K562 (cell line): ENCODE measurements at regions not wholly inside any gene's neighbourhood (a gene's known extent, or its start where the extent isn't known, plus 50 kb on each side); places are given as distances from the start of the nearest gene placed in this dataset.

Experiments used
- ARNT ChIP-seq, 2 experiments: fragments of 450-650 bp; IDR thresholded peaks; 2 replicates each; pipeline ENCODE4 v1.6.1; 2016; ENCODE audit warnings: mild to moderate bottlenecking in 1 of 2
- BCL6 ChIP-seq: fragments of 250-450 bp; sonication (Bioruptor Pico); IDR thresholded peaks from 2 replicates; pipeline ENCODE4 v1.4.0; 2020
- CREB3 ChIP-seq: fragments of 450-650 bp; conservative IDR thresholded peaks from 2 replicates; pipeline ENCODE4 v1.6.1; 2016; ENCODE audit warnings: missing genetic modification characterization, low read depth, mild to moderate bottlenecking, missing compliant biosample characterization, moderate library complexity
- DMBX1 ChIP-seq: fragments of 250-450 bp; sonication (Bioruptor Pico); IDR thresholded peaks from 2 replicates; pipeline ENCODE4 v1.8.0; 2022; ENCODE audit warnings: inconsistent platforms, mild to moderate bottlenecking, moderate library complexity, borderline replicate concordance
- E2F4 ChIP-seq: sonication (generic); formaldehyde crosslinking; IDR thresholded peaks from 2 replicates; pipeline ENCODE4 v1.8.0; 2022; ENCODE audit warnings: mild to moderate bottlenecking, low read depth, missing genetic modification reagents
- GTF2E2 ChIP-seq: fragments of 200-800 bp; sonication (Bioruptor generic); IDR thresholded peaks from 2 replicates; pipeline ENCODE4 v1.6.1; 2016; ENCODE audit warnings: missing genetic modification characterization, missing compliant biosample characterization
- HINFP ChIP-seq: fragments of 450-650 bp; conservative IDR thresholded peaks from 2 replicates; pipeline ENCODE4 v1.6.1; 2016; ENCODE audit warnings: missing genetic modification characterization, low read depth, mild to moderate bottlenecking, control low read depth, missing compliant biosample characterization
- HNRNPL ChIP-seq: fragments of 200-400 bp; formaldehyde crosslinking; IDR thresholded peaks from 2 replicates; pipeline ENCODE4 v1.6.1; 2017; ENCODE audit warnings: low read depth, mild to moderate bottlenecking, low read length
- PHB ChIP-seq: fragments of 250-450 bp; sonication (Bioruptor Pico); IDR thresholded peaks from 2 replicates; pipeline ENCODE4 v1.5.0; 2021
- SRF ChIP-seq, 2 experiments: fragments of 250-450, 450-650 bp in 1 of 2; sonication (Bioruptor Pico) in 1 of 2; sonication (generic) in 1 of 2; formaldehyde crosslinking; IDR thresholded peaks; 2 replicates each; pipeline versions ENCODE4 v1.5.0 to v1.5.1; 2020 to 2022; ENCODE audit warnings: mild to moderate bottlenecking in 1 of 2, missing genetic modification reagents in 1 of 2
- TCF3 ChIP-seq: sonication (generic); formaldehyde crosslinking; IDR thresholded peaks from 2 replicates; pipeline ENCODE4 v1.4.0; 2020; ENCODE audit warnings: mild to moderate bottlenecking, missing genetic modification reagents
- TCFL5 ChIP-seq: fragments of 250-450 bp; sonication (Bioruptor Pico); conservative IDR thresholded peaks from 2 replicates; pipeline ENCODE4 v1.6.1; 2021; ENCODE audit warnings: mild to moderate bottlenecking, moderate library complexity, matching md5 sums
- TGIF2 ChIP-seq: sonication (generic); formaldehyde crosslinking; IDR thresholded peaks from 2 replicates; pipeline ENCODE4 v1.8.1; 2022; ENCODE audit warnings: mild to moderate bottlenecking, missing genetic modification reagents, moderate library complexity
- USF1 ChIP-seq: sonication (generic); formaldehyde crosslinking; IDR thresholded peaks from 2 replicates; pipeline ENCODE4 v1.9.0; 2022; ENCODE audit warnings: mild to moderate bottlenecking, missing genetic modification reagents
- ZNF41 ChIP-seq: fragments of 250-450 bp; sonication (Bioruptor Pico); conservative IDR thresholded peaks from 2 replicates; pipeline ENCODE4 v1.4.0; 2020; ENCODE audit warnings: mild to moderate bottlenecking
- ZNF431 ChIP-seq: sonication (generic); formaldehyde crosslinking; IDR thresholded peaks from 2 replicates; pipeline ENCODE4 v1.8.0; 2022; ENCODE audit warnings: mild to moderate bottlenecking, missing genetic modification reagents
- ZNF639 ChIP-seq, 2 experiments: fragments of 200-800 bp in 1 of 2; sonication (Bioruptor generic) in 1 of 2; sonication (generic) in 1 of 2; formaldehyde crosslinking in 1 of 2; IDR thresholded peaks in 1 of 2; conservative IDR thresholded peaks in 1 of 2; 2 replicates each; pipeline versions ENCODE4 v1.5.0 to v1.6.1; 2016 to 2020; ENCODE audit warnings: missing compliant biosample characterization in 1 of 2, missing genetic modification characterization in 1 of 2, missing genetic modification reagents in 1 of 2
- ZNF75A ChIP-seq: fragments of 450-650 bp; formaldehyde crosslinking; IDR thresholded peaks from 2 replicates; pipeline ENCODE4 v1.4.0; 2020; ENCODE audit warnings: mild to moderate bottlenecking
- ZNF785 ChIP-seq: fragments of 250-450 bp; sonication (Bioruptor Pico); IDR thresholded peaks from 2 replicates; pipeline ENCODE4 v1.4.0; 2020; ENCODE audit warnings: mild to moderate bottlenecking
- TF ChIP-seq, protein P1 (sequence below): fragments of 250-450 bp; sonication (Bioruptor Pico); IDR thresholded peaks from 2 replicates; pipeline ENCODE4 v1.5.1; 2021; ENCODE audit warnings: mild to moderate bottlenecking

GRCh38 chr6:27810768-27811450 is 101.3 kb downstream of the OR2B2 start (continued):
- TF ChIP-seq ZNF639 (CRISPR knock-in tag; conservative IDR thresholded peaks at IDR 0.05 in 1 of 2, IDR thresholded peaks at IDR 0.05 in 1 of 2) (no peak), SRF (CRISPR knock-in tag; IDR thresholded peaks at IDR 0.05) (0 out of 4 replicates have a peak, but pooled peaks of 1 of the 2 experiments have one; percentile 46), ZNF785 (no peak), BCL6 (CRISPR knock-in tag) (no peak), TGIF2 (CRISPR knock-in tag) (no peak), ZNF75A (no peak), HNRNPL (no peak), TCF3 (CRISPR knock-in tag) (no peak), E2F4 (CRISPR knock-in tag) (no peak), TCFL5 (CRISPR knock-in tag) (no peak), CREB3 (tag) (no peak), GTF2E2 (tag) (no peak), DMBX1 (no peak), ZNF431 (no peak), USF1 (no peak), ARNT (IDR thresholded peaks at IDR 0.05) (no peak), ZNF41 (no peak), PHB (CRISPR knock-in tag) (no peak; the same call in 1 of the 2 replicates), HINFP (no peak)
- TF ChIP-seq, protein P1, sequence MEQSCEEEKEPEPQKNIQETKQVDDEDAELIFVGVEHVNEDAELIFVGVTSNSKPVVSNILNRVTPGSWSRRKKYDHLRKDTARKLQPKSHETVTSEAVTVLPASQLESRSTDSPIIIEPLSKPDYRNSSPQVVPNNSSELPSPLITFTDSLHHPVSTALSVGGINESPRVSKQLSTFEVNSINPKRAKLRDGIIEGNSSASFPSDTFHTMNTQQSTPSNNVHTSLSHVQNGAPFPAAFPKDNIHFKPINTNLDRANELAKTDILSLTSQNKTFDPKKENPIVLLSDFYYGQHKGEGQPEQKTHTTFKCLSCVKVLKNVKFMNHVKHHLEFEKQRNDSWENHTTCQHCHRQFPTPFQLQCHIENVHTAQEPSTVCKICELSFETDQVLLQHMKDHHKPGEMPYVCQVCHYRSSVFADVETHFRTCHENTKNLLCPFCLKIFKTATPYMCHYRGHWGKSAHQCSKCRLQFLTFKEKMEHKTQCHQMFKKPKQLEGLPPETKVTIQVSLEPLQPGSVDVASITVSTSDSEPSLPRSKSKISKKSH (CRISPR knock-in tag) = no peak
